K562 (cell line): ENCODE measurements at regions not wholly inside any gene's neighbourhood (a gene's known extent, or its start where the extent isn't known, plus 50 kb on each side); places are given as distances from the start of the nearest gene placed in this dataset.
A peak's percentile ranks its signal among the peaks of the same experiment; 100 is the strongest.

Experiments
- CBFA2T2 ChIP-seq: fragments of 450-650 bp; conservative IDR thresholded peaks from 2 replicates; pipeline ENCODE4 v1.6.1; 2017; ENCODE audit warnings: mild to moderate bottlenecking
- CBFA2T3 ChIP-seq: fragments of 450-650 bp; IDR thresholded peaks from 2 replicates; pipeline ENCODE4 v1.6.1; 2017
- CLOCK ChIP-seq: fragments of 250-450 bp; sonication (Bioruptor Pico); IDR thresholded peaks from 2 replicates; pipeline ENCODE4 v1.4.0; 2020; ENCODE audit warnings: mild to moderate bottlenecking, moderate library complexity, borderline replicate concordance
- EHMT2 ChIP-seq: fragments of 450-650 bp; IDR thresholded peaks from 2 replicates; pipeline ENCODE4 v1.6.1; 2018; ENCODE audit warnings: antibody characterized with exemption
- GMEB1 ChIP-seq: fragments of 250-450 bp; sonication (Bioruptor Pico); IDR thresholded peaks from 2 replicates; pipeline ENCODE4 v1.4.0; 2020; ENCODE audit warnings: mild to moderate bottlenecking
- HDAC1 ChIP-seq, 2 experiments: fragments of 450-650 bp; IDR thresholded peaks; 2 replicates each; pipeline ENCODE4 v1.6.1; 2016 to 2017; ENCODE audit warnings: inconsistent platforms in 1 of 2, mild to moderate bottlenecking in 1 of 2, moderate library complexity in 1 of 2
- HDAC8 ChIP-seq: fragments of 450-650 bp; IDR thresholded peaks from 2 replicates; pipeline ENCODE4 v1.6.1; 2016; ENCODE audit warnings: mild to moderate bottlenecking, missing genetic modification characterization, moderate library complexity, missing compliant biosample characterization
- KDM2B ChIP-seq: fragments of 250-450 bp; sonication (Bioruptor Pico); IDR thresholded peaks from 2 replicates; pipeline ENCODE4 v1.8.0; 2021; ENCODE audit warnings: mild to moderate bottlenecking, moderate library complexity
- KLF1 ChIP-seq: fragments of 450-650 bp; IDR thresholded peaks from 2 replicates; pipeline ENCODE4 v1.6.1; 2016; ENCODE audit warnings: missing genetic modification characterization, missing compliant biosample characterization
- MTA3 ChIP-seq: fragments of 450-650 bp; formaldehyde crosslinking; IDR thresholded peaks from 2 replicates; pipeline ENCODE4 v1.6.1; 2017; ENCODE audit warnings: mild to moderate bottlenecking, borderline replicate concordance
- PYGO2 ChIP-seq: fragments of 450-650 bp; IDR thresholded peaks from 2 replicates; pipeline ENCODE4 v1.6.1; 2016; ENCODE audit warnings: mild to moderate bottlenecking, missing genetic modification characterization, moderate library complexity, missing compliant biosample characterization
- TAL1 ChIP-seq: fragments of 450-650 bp; IDR thresholded peaks from 2 replicates; pipeline ENCODE4 v1.6.1; 2016; ENCODE audit warnings: mild to moderate bottlenecking
- TEAD1 ChIP-seq, 2 experiments: fragments of 450-650 bp in 1 of 2; sonication (generic) in 1 of 2; formaldehyde crosslinking; IDR thresholded peaks; 2 replicates each; pipeline versions ENCODE4 v1.4.0 to v1.8.0; 2020 to 2022; ENCODE audit warnings: mild to moderate bottlenecking in 2 of 2, missing genetic modification reagents in 1 of 2
- THAP7 ChIP-seq: fragments of 250-450 bp; sonication (Bioruptor Pico); IDR thresholded peaks from 2 replicates; pipeline ENCODE4 v1.5.0; 2021
- YY1 ChIP-seq, 3 experiments: IDR thresholded peaks; 2 replicates each; pipeline ENCODE4 v1.6.1; 2011; ENCODE audit warnings: low read length in 2 of 3, mild to moderate bottlenecking in 2 of 3, moderate library complexity in 2 of 3, borderline replicate concordance in 1 of 3, control low read depth in 1 of 3, low read depth in 1 of 3; ENCODE audit not compliant: insufficient read depth in 3 of 3, insufficient replicate concordance in 2 of 3, control insufficient read depth in 1 of 3, insufficient read length in 1 of 3; ENCODE audit errors: extremely low read depth in 1 of 3
- ZBTB12 ChIP-seq: fragments of 250-450 bp; sonication (Bioruptor Pico); IDR thresholded peaks from 2 replicates; pipeline ENCODE4 v1.4.0; 2020
- ZNF175 ChIP-seq: fragments of 200-800 bp; sonication (Bioruptor generic); IDR thresholded peaks from 2 replicates; pipeline ENCODE4 v1.6.1; 2016; ENCODE audit warnings: low read depth, mild to moderate bottlenecking, missing genetic modification characterization, missing compliant biosample characterization
- ZNF444 ChIP-seq: fragments of 250-450 bp; sonication (Bioruptor Pico); IDR thresholded peaks from 2 replicates; pipeline ENCODE4 v1.4.0; 2020; ENCODE audit warnings: mild to moderate bottlenecking, moderate library complexity

GRCh38 chr7:84821671-84822534, 365.0 kb downstream of the SEMA3D start (continued):
- TF ChIP-seq ZBTB12 (peak; percentile 62), ZNF444 (peak; percentile 70; the same call in 1 of the 2 replicates), HDAC1 (IDR thresholded peaks at IDR 0.05) (0 out of 4 replicates have a peak, but pooled peaks of 1 of the 2 experiments have one; percentile 35), KDM2B (CRISPR knock-in tag) (0 out of 2 replicates have a peak, but pooled peaks have one; percentile 58), TEAD1 (CRISPR knock-in tag; IDR thresholded peaks at IDR 0.05) (peak; percentile 5 to 93; a peak in 2 of 4 replicates), THAP7 (no peak), ZNF175 (CRISPR knock-in tag) (peak; percentile 98), YY1 (IDR thresholded peaks at IDR 0.05; ENCODE audit: borderline replicate concordance in 1 of 3, control insufficient read depth in 1 of 3, extremely low read depth in 1 of 3, insufficient read depth in 3 of 3, insufficient read length in 1 of 3, insufficient replicate concordance in 2 of 3, low read depth in 1 of 3, low read length in 2 of 3) (peak in 1 of 3 experiments; percentile 60), HDAC8 (tag) (peak; percentile 97), MTA3 (peak; percentile 30; the same call in 1 of the 2 replicates), PYGO2 (tag) (peak; percentile 90), TAL1 (no peak; the same call in 1 of the 2 replicates), EHMT2 (peak; percentile 21; the same call in 1 of the 2 replicates), CBFA2T3 (peak; percentile 74), CBFA2T2 (peak; percentile 58), KLF1 (tag) (peak; percentile 77), CLOCK (peak; percentile 32; the same call in 1 of the 2 replicates), GMEB1 (CRISPR knock-in tag) (peak; percentile 66)
